ENCODE measurements at regions not wholly inside any gene's neighbourhood (a gene's known extent, or its start where the extent isn't known, plus 50 kb on each side); places are given as distances from the start of the nearest gene placed in this dataset.
"Not testable (repeated sequence)": the region's sequence is repeated elsewhere in the genome, so short reads cannot be mapped to it uniquely, and the experiment has no call there.

GRCh38 chr17:21470422-21470821 lies 94.3 kb downstream of the KCNJ12 start:
- intact Hi-C loops (cut with micrococcal nuclease), result not testable (repeated sequence)

- intact Hi-C loops (cut with micrococcal nuclease), result no loop called here
Measured at GRCh38 chr17:21470861-21471260, 94.7 kb downstream of the KCNJ12 start.

GRCh38 chr17:21474815-21475214 lies 98.7 kb downstream of the KCNJ12 start:
- intact Hi-C loops (cut with micrococcal nuclease), result no loop called here

GRCh38 chr17:21475571-21475970 lies 99.4 kb downstream of the KCNJ12 start:
- intact Hi-C loops (cut with micrococcal nuclease), result no loop called here

GRCh38 chr17:21476867-21477266 lies 100.7 kb downstream of the KCNJ12 start:
- intact Hi-C loops (cut with micrococcal nuclease), result no loop called here

- intact Hi-C loops (cut with micrococcal nuclease), result no loop called here
Measured at GRCh38 chr17:21482189-21482865, 106.2 kb downstream of the KCNJ12 start.

- intact Hi-C loops (cut with micrococcal nuclease), result not testable (repeated sequence)
Measured at GRCh38 chr17:21488043-21488442, 111.9 kb downstream of the KCNJ12 start.

- intact Hi-C loops (cut with micrococcal nuclease), result no loop called here
Measured at GRCh38 chr17:21493993-21494392, 117.8 kb downstream of the KCNJ12 start.

GRCh38 chr17:21495281-21495680 lies 119.1 kb downstream of the KCNJ12 start:
- intact Hi-C loops (cut with micrococcal nuclease), result no loop called here

GRCh38 chr17:21500064-21500463 lies 123.9 kb downstream of the KCNJ12 start:
- intact Hi-C loops (cut with micrococcal nuclease), result no loop called here

- intact Hi-C loops (cut with micrococcal nuclease), result not testable (repeated sequence)
Measured at GRCh38 chr17:21501927-21502700, 126.0 kb downstream of the KCNJ12 start.

GRCh38 chr17:21505819-21506815 lies 130.0 kb downstream of the KCNJ12 start:
- intact Hi-C loops (cut with micrococcal nuclease), result no loop called here

GRCh38 chr17:21507806-21508205 lies 131.6 kb downstream of the KCNJ12 start:
- intact Hi-C loops (cut with micrococcal nuclease), result not testable (repeated sequence)

- intact Hi-C loops (cut with micrococcal nuclease), result no loop called here
Measured at GRCh38 chr17:21508211-21508610, 132.1 kb downstream of the KCNJ12 start.

GRCh38 chr17:21509356-21509755 lies 133.2 kb downstream of the KCNJ12 start:
- intact Hi-C loops (cut with micrococcal nuclease), result not testable (repeated sequence)

- intact Hi-C loops (cut with micrococcal nuclease), result loop anchor here (1.0 to 10.0 kb wide), 5 partner anchors 36 to 566 kb away; no protein-coding TSS in a partner anchor
Measured at GRCh38 chr17:21510686-21511362, 134.7 kb downstream of the KCNJ12 start.

GRCh38 chr17:21511363-21512195 lies 135.4 kb downstream of the KCNJ12 start:
- intact Hi-C loops (cut with micrococcal nuclease), result loop anchor here (1.0 to 10.0 kb wide), 6 partner anchors 36 to 567 kb away; no protein-coding TSS in a partner anchor

GRCh38 chr17:21512307-21513011 lies 136.3 kb downstream of the KCNJ12 start:
- intact Hi-C loops (cut with micrococcal nuclease), result loop anchor here (2.0 to 10.0 kb wide), 3 partner anchors 190 to 568 kb away; no protein-coding TSS in a partner anchor

GRCh38 chr17:21513012-21513570 lies 136.9 kb downstream of the KCNJ12 start:
- intact Hi-C loops (cut with micrococcal nuclease), result loop anchor here (2.0 to 10.0 kb wide), 3 partner anchors 191 to 568 kb away; no protein-coding TSS in a partner anchor

Data from T-helper 2 cell treated with Interferon-gamma antibody and Interleukin-4, amounts not matched to agents 100 ng/mL and 5 ng/mL, for 36 hours (primary cell).